Thyroid gland (tissue), 4 donors: ENCODE measurements at regions not wholly inside any gene's neighbourhood (a gene's known extent, or its start where the extent isn't known, plus 50 kb on each side); places are given as distances from the start of the nearest gene placed in this dataset.

Source experiments
- CTCF ChIP-seq, 6 experiments: fragments of 200-600 bp in 3 of 6; fragments of 450-650 bp in 3 of 6; sonication (generic) in 3 of 6; IDR thresholded peaks; one replicate each; pipeline ENCODE4 v1.5.1; 2016 to 2019; ENCODE audit warnings: antibody characterized with exemption in 6 of 6, mild to moderate bottlenecking in 2 of 6, inconsistent platforms in 1 of 6, moderate library complexity in 1 of 6
- POLR2A ChIP-seq, 2 donors: fragments of 450-650 bp; IDR thresholded peaks; one replicate each; pipeline ENCODE4 v1.6.1; 2017; ENCODE audit warnings: antibody characterized with exemption in 2 of 2, mild to moderate bottlenecking in 2 of 2, moderate library complexity in 1 of 2

GRCh38 chr7:35477609-35478008 is 217.3 kb downstream of the HERPUD2 start:
- TF ChIP-seq CTCF (IDR thresholded peaks at IDR 0.05) (no peak), POLR2A (IDR thresholded peaks at IDR 0.05) (no peak)
